CD4-positive, alpha-beta T cell (primary cell): ENCODE measurements at regions not wholly inside any gene's neighbourhood (a gene's known extent, or its start where the extent isn't known, plus 50 kb on each side); places are given as distances from the start of the nearest gene placed in this dataset.

Source experiments
- ATAC-seq: fragments of 200-7000 bp; cut with Tn5 transposase; one replicate; pipeline ENCODE4 v1.10.0; 2022; ENCODE audit warnings: mild to moderate bottlenecking; ENCODE audit not compliant: poor library complexity
- CTCF ChIA-PET: fragments of 350-600 bp; sonication (Branson Sonifier 250); formaldehyde crosslinking; loops from one replicate; lab custom pipeline; 2021; ENCODE audit warnings: antibody characterized with exemption, inconsistent platforms; lab: Charles Lee
- POLR2A ChIA-PET: fragments of 350-600 bp; sonication (Branson Sonifier 250); formaldehyde crosslinking; loops from one replicate; lab custom pipeline; 2021; ENCODE audit warnings: antibody characterized with exemption, inconsistent platforms; lab: Charles Lee
- DNase-seq, 14 experiments: peaks; one replicate each; pipeline ENCODE4 v3.0.0-alpha.2; 2013 to 2020; ENCODE audit warnings: mixed read lengths in 2 of 14
- H3K27ac ChIP-seq, 2 donors: one replicate each; pipeline versions ENCODE4 v1.5.1 to v1.7.0; 2013; ENCODE audit warnings: low read length in 2 of 2, low read depth in 1 of 2, mild to moderate bottlenecking in 1 of 2
- H3K27me3 ChIP-seq, 2 experiments: 1 replicate in 1 of 2; 2 replicates in 1 of 2; pipeline versions ENCODE4 v1.6.1 to v1.7.0; 2013; ENCODE audit warnings: low read length in 2 of 2, control low read depth in 1 of 2, mild to moderate bottlenecking in 1 of 2, moderate library complexity in 1 of 2; ENCODE audit not compliant: insufficient read depth in 2 of 2, control insufficient read depth in 1 of 2
- H3K36me3 ChIP-seq: one replicate; pipeline ENCODE4 v1.6.1; 2013; ENCODE audit warnings: low read length, control low read depth; ENCODE audit not compliant: insufficient read depth
- H3K4me1 ChIP-seq: one replicate; pipeline ENCODE4 v1.6.1; 2013; ENCODE audit warnings: low read length, control low read depth; ENCODE audit not compliant: insufficient read depth
- H3K4me3 ChIP-seq: one replicate; pipeline ENCODE4 v1.5.1; 2013; ENCODE audit warnings: mild to moderate bottlenecking, low read length, moderate library complexity
- H3K9me3 ChIP-seq, 2 experiments: 1 replicate in 1 of 2; 2 replicates in 1 of 2; pipeline versions ENCODE4 v1.6.1 to v1.7.0; 2013; ENCODE audit warnings: low read length in 2 of 2, mild to moderate bottlenecking in 2 of 2, control low read depth in 1 of 2, moderate library complexity in 1 of 2; ENCODE audit not compliant: control insufficient read depth in 1 of 2, insufficient read depth in 1 of 2
- H3K27ac Mint-ChIP-seq: one replicate; pipeline ENCODE4 v1.8.0; 2020; ENCODE audit warnings: mixed read lengths
- H3K27me3 Mint-ChIP-seq: one replicate; pipeline ENCODE4 v1.8.0; 2021; ENCODE audit warnings: mixed read lengths
- H3K36me3 Mint-ChIP-seq: one replicate; pipeline ENCODE4 v1.8.0; 2021; ENCODE audit warnings: low read depth, mixed read lengths
- H3K4me1 Mint-ChIP-seq: one replicate; pipeline ENCODE4 v1.8.0; 2021; ENCODE audit warnings: low read depth, mixed read lengths
- H3K4me3 Mint-ChIP-seq: one replicate; pipeline ENCODE4 v1.8.0; 2020; ENCODE audit warnings: mild to moderate bottlenecking, mixed read lengths
- H3K9me3 Mint-ChIP-seq: one replicate; pipeline ENCODE4 v1.8.0; 2020; ENCODE audit warnings: mixed read lengths
- intact Hi-C, 2 experiments: fragments of 100-400 bp; cut with DNase I in 1 of 2; cut with micrococcal nuclease in 1 of 2; formaldehyde crosslinking; loops; one replicate each; pipeline versions ENCODE4 v1.15.1 to v1.9.0; 2023 to 2025; cut with DNase I, micrococcal nuclease
- TF ChIP-seq, protein P1 (sequence below): fragments of 200-600 bp; IDR thresholded peaks from one replicate; pipeline ENCODE4 v1.8.0; 2022; ENCODE audit warnings: antibody characterized with exemption, mild to moderate bottlenecking

- peak in 2 of 14 experiments; percentile 2 to 8 for DNase-seq
- Mint-ChIP-seq H3K4me3 (no peak overlapping the region), H3K27me3 (no peaks in the 10 kb centered on the region), H3K9me3 (no peaks in the 10 kb centered on the region), H3K4me1 (peaks cover 5% of the 10 kb centered on the region), H3K36me3 (no peaks in the 10 kb centered on the region), H3K27ac (no peak overlapping the region)
- Histone ChIP-seq H3K27ac (no peak overlapping the region), H3K36me3 (no peaks in the 10 kb centered on the region), H3K4me1 (no peaks in the 10 kb centered on the region), H3K27me3 (no peaks in the 10 kb centered on the region), H3K9me3 (no peaks in the 10 kb centered on the region), H3K4me3 (no peak overlapping the region)
- CTCF ChIA-PET = no interaction called here
- TF ChIP-seq, protein P1, sequence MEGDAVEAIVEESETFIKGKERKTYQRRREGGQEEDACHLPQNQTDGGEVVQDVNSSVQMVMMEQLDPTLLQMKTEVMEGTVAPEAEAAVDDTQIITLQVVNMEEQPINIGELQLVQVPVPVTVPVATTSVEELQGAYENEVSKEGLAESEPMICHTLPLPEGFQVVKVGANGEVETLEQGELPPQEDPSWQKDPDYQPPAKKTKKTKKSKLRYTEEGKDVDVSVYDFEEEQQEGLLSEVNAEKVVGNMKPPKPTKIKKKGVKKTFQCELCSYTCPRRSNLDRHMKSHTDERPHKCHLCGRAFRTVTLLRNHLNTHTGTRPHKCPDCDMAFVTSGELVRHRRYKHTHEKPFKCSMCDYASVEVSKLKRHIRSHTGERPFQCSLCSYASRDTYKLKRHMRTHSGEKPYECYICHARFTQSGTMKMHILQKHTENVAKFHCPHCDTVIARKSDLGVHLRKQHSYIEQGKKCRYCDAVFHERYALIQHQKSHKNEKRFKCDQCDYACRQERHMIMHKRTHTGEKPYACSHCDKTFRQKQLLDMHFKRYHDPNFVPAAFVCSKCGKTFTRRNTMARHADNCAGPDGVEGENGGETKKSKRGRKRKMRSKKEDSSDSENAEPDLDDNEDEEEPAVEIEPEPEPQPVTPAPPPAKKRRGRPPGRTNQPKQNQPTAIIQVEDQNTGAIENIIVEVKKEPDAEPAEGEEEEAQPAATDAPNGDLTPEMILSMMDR = no peak
- intact Hi-C loops = no loop called here
- POLR2A ChIA-PET = no interaction called here
- ATAC-seq = no peak
Measured at GRCh38 chr3:67863869-67864268, 209.5 kb upstream of the SUCLG2 start.

DNA sequence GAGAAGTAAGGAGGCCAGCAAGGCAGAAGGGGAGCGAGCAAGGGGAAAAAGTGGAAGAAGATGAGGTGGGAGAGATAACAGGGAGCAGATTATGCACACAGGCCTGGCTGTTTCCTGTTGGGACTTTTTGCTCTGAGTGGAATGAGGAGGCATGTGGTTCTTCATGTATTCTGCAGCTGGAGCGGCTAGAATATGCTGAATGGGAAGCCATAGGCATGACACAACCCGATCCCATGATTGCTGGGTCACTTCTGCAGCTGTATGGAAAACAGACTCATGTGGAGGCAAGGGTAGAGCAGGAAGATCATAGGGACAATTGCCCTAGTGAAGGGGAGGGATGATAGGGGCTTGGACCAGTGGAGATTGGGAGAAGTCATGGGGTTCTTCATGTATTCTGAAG lies 206.0 kb upstream of the SUCLG2 start:
- Mint-ChIP-seq H3K4me1 (peaks cover 15% of the 10 kb centered on the region), H3K36me3 (no peaks in the 10 kb centered on the region), H3K9me3 (no peaks in the 10 kb centered on the region), H3K27me3 (no peaks in the 10 kb centered on the region), H3K4me3 (no peak overlapping the region), H3K27ac (no peak overlapping the region)
- ChIA-PET POLR2A (no interaction called here), CTCF (no interaction called here)
- Histone ChIP-seq H3K36me3 (no peaks in the 10 kb centered on the region), H3K27me3 (no peaks in the 10 kb centered on the region), H3K4me1 (no peaks in the 10 kb centered on the region), H3K4me3 (no peak overlapping the region), H3K9me3 (no peaks in the 10 kb centered on the region), H3K27ac (no peak overlapping the region)
- TF ChIP-seq, protein P1 = no peak
- DNase-seq (no peak), ATAC-seq (no peak)
- intact Hi-C loops = no loop called here

- Mint-ChIP-seq H3K27ac (no peak overlapping the region), H3K27me3 (no peaks in the 10 kb centered on the region), H3K4me1 (peaks cover 15% of the 10 kb centered on the region), H3K9me3 (no peaks in the 10 kb centered on the region), H3K36me3 (no peaks in the 10 kb centered on the region), H3K4me3 (no peak overlapping the region)
- Histone ChIP-seq H3K9me3 (no peaks in the 10 kb centered on the region), H3K4me3 (no peak overlapping the region), H3K4me1 (no peaks in the 10 kb centered on the region), H3K27me3 (no peaks in the 10 kb centered on the region), H3K27ac (no peak overlapping the region), H3K36me3 (no peaks in the 10 kb centered on the region)
- ChIA-PET POLR2A (no interaction called here), CTCF (no interaction called here)
- DNase-seq (no peak), ATAC-seq (no peak)
- intact Hi-C loops = no loop called here
- TF ChIP-seq, protein P1 = no peak
Measured at GRCh38 chr3:67858492-67858891, 204.1 kb upstream of the SUCLG2 start.
